ENCODE measurements at regions not wholly inside any gene's neighbourhood (a gene's known extent, or its start where the extent isn't known, plus 50 kb on each side); places are given as distances from the start of the nearest gene placed in this dataset.

DNA sequence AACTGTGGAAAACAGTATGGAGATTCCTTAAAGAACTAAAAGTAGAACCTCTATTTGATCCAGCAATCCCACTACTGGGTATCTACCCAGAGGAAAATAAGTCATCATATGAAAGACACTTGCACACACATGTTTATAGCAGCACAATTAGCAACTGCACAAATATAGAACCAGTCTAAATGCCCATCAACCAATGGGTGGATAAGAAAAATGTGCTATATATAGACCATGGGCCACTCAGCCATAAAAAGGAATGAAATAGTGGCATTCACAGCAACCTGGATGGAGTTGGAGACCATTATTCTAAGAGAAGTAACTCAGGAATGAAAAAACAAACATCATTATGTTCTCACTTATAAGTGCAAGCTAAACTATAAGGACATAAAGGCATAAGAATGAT, 105.0 kb upstream of the PGBD5 start:
- Histone ChIP-seq H3K36me3 (no peaks in the 10 kb centered on the region), H3K9me3 (no peaks in the 10 kb centered on the region), H3K27ac (no peak overlapping the region), H3K27me3 (no peaks in the 10 kb centered on the region), H3K4me1 (no peaks in the 10 kb centered on the region), H3K4me3 (no peak overlapping the region)
- no peak for DNase-seq
- no peak for TF ChIP-seq CTCF (IDR thresholded peaks at IDR 0.05)
- TF ChIP-seq POLR2A (IDR thresholded peaks at IDR 0.05), result no peak

DNA sequence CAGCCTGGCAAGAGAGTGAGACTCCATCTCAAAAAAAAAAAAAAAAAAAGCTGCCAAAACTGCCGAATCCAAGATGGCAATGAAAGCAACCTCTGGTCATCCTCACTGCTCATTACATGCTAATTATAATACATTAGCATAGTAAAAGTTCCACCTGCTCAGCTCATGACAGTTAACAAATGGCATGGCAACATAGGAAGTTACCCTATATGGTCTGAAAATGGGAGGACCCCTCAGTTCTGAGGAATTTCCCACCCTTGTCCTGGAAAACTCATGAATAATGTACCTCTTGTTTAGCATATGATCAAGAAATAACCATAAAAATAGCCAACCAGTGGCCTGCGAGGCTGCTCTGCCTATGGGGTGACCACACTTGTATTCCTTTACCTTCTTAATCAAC, 93.1 kb upstream of the PGBD5 start:
- Histone ChIP-seq H3K27me3 (no peaks in the 10 kb centered on the region), H3K36me3 (no peaks in the 10 kb centered on the region), H3K9me3 (no peaks in the 10 kb centered on the region), H3K4me1 (no peaks in the 10 kb centered on the region), H3K4me3 (no peak overlapping the region), H3K27ac (no peak overlapping the region)
- TF ChIP-seq CTCF (IDR thresholded peaks at IDR 0.05) (no peak), POLR2A (IDR thresholded peaks at IDR 0.05) (no peak)
- no peak for DNase-seq

DNA sequence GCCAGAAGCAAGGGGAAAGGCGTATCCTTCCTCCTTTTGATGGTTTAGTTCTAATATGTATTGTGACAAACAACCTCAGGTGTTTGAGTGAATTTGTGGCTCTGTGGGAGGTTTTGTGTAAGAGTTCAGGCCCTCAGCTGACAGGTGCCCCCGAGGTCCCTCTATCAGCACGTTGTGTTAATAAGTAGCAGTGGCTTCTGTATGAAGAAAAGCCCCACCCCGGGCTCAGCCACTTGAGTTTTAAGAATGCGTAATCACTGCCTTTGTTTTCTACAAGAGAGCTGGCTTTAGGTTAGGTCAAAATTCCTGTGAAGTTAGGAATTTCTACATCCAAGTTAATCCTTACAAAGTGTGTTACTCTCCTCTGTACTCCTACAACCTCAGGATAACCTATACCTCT, 92.4 kb upstream of the PGBD5 start:
- no peak overlapping the region for H3K4me3 ChIP-seq
- no peak for TF ChIP-seq POLR2A (IDR thresholded peaks at IDR 0.05)
- TF ChIP-seq CTCF (IDR thresholded peaks at IDR 0.05), result no peak
- no peaks in the 10 kb centered on the region for H3K27me3 ChIP-seq
- no peak overlapping the region for H3K27ac ChIP-seq
- H3K4me1 ChIP-seq, result no peaks in the 10 kb centered on the region
- DNase-seq, result no peak
- H3K36me3 ChIP-seq, result no peaks in the 10 kb centered on the region
- H3K9me3 ChIP-seq, result no peaks in the 10 kb centered on the region

DNA sequence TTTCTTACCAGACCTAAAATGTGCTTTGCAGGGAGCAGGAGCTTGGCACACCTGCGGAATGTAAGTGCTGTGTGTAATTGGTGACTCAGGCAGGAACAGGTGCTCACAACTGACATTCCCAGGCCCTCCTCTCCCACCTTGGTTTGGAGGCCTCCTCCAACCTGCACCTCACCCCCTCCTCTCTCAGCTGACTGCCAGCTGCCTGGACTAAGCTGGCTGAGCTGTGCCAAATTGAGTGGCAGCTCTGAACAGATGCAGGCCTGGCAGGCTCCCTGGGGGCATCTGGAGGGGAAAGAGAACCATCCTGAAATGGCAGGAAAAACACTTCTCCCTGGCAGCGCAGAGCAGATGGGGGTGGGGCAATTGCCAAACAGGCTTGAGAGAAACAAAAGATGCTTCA, 91.7 kb upstream of the PGBD5 start:
- TF ChIP-seq POLR2A (IDR thresholded peaks at IDR 0.05) (no peak), CTCF (IDR thresholded peaks at IDR 0.05) (no peak)
- no peak overlapping the region for H3K4me3 ChIP-seq
- H3K4me1 ChIP-seq, result no peaks in the 10 kb centered on the region
- DNase-seq, result no peak
- H3K27ac ChIP-seq, result no peak overlapping the region
- no peaks in the 10 kb centered on the region for H3K27me3 ChIP-seq
- no peaks in the 10 kb centered on the region for H3K9me3 ChIP-seq
- H3K36me3 ChIP-seq, result no peaks in the 10 kb centered on the region

DNA sequence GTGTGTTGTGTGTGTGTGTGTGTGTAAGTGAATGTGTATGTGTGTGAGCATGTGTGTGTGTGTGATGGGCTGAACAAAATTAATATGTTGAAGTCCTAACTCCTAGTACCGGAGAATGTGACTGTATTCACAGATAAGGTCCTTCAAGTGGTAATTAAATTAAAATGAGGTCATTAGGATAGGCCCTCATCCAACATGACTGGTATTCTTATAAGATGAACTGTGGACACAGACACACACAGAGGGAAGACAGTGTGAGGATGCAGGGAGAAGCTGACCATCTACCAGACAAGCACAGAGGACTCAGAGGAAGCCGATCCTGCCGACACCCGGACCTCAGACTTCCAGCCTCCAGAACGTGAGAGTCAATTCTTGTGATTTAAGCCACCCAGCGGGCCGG, 91.2 kb upstream of the PGBD5 start:
- no peak overlapping the region for H3K4me3 ChIP-seq
- no peak for DNase-seq
- no peaks in the 10 kb centered on the region for H3K36me3 ChIP-seq
- no peaks in the 10 kb centered on the region for H3K9me3 ChIP-seq
- no peaks in the 10 kb centered on the region for H3K4me1 ChIP-seq
- H3K27me3 ChIP-seq, result no peaks in the 10 kb centered on the region
- TF ChIP-seq CTCF (IDR thresholded peaks at IDR 0.05) (no peak), POLR2A (IDR thresholded peaks at IDR 0.05) (no peak)
- H3K27ac ChIP-seq, result no peak overlapping the region

DNA sequence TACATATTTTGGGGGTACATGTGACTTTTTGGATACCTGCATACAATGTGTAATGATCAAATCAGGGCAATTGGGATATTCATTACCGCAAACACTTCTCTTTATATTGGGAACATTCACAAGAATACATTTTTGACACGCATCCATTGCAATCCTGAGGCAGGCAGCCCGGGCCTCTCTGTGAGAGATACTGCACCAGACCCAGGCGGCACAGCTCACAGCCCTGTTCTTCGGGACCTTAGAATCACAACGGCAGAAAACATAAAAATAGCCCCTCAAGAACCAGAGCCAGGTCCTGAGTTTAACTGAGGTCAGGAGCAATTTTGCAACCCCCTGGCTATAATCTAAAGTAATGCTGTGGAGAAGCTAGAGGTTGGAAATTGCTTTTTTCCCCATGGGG, 90.8 kb upstream of the PGBD5 start:
- H3K36me3 ChIP-seq, result no peaks in the 10 kb centered on the region
- DNase-seq, result no peak
- H3K4me3 ChIP-seq, result no peak overlapping the region
- no peak overlapping the region for H3K27ac ChIP-seq
- H3K27me3 ChIP-seq, result no peaks in the 10 kb centered on the region
- no peaks in the 10 kb centered on the region for H3K4me1 ChIP-seq
- TF ChIP-seq CTCF (IDR thresholded peaks at IDR 0.05), result no peak
- no peak for TF ChIP-seq POLR2A (IDR thresholded peaks at IDR 0.05)
- H3K9me3 ChIP-seq, result no peaks in the 10 kb centered on the region
